Left ventricle myocardium superior (tissue), 1 donor: ENCODE measurements at regions not wholly inside any gene's neighbourhood (a gene's known extent, or its start where the extent isn't known, plus 50 kb on each side); places are given as distances from the start of the nearest gene placed in this dataset.
"Not testable (repeated sequence)": the region's sequence is repeated elsewhere in the genome, so short reads cannot be mapped to it uniquely, and the experiment has no call there.

Experiments used
- ATAC-seq: fragments of 200-7000 bp; cut with Tn5 transposase; one replicate; pipeline ENCODE4 v1.9.1; 2020; ENCODE audit warnings: mild to moderate bottlenecking, moderate library complexity
- DNase-seq: peaks from one replicate; pipeline ENCODE4 v3.0.0-alpha.2; 2020
- intact Hi-C: fragments of 100-400 bp; cut with micrococcal nuclease; formaldehyde crosslinking; loops from one replicate; pipeline ENCODE4 v1.11.0; 2022
- donor health status: DM: no; HTN: yes; CAD: no; lungs with severe emphysema.

- intact Hi-C loops = no loop called here
Measured at GRCh38 chr5:17398431-17398830, 99.6 kb upstream of the TAF11L2 start.

GRCh38 chr5:17398866-17399835, 98.9 kb upstream of the TAF11L2 start:
- no peak for ATAC-seq
- intact Hi-C loops = no loop called here

More at GRCh38 chr5:17398431-17398830, 99.6 kb upstream of the TAF11L2 start:
- DNase-seq (no peak), ATAC-seq (no peak)

GRCh38 chr5:17399931-17400330, 98.1 kb upstream of the TAF11L2 start:
- intact Hi-C loops = no loop called here
- no peak for ATAC-seq

More at GRCh38 chr5:17398866-17399835, 98.9 kb upstream of the TAF11L2 start:
- DNase-seq = no peak

DNA sequence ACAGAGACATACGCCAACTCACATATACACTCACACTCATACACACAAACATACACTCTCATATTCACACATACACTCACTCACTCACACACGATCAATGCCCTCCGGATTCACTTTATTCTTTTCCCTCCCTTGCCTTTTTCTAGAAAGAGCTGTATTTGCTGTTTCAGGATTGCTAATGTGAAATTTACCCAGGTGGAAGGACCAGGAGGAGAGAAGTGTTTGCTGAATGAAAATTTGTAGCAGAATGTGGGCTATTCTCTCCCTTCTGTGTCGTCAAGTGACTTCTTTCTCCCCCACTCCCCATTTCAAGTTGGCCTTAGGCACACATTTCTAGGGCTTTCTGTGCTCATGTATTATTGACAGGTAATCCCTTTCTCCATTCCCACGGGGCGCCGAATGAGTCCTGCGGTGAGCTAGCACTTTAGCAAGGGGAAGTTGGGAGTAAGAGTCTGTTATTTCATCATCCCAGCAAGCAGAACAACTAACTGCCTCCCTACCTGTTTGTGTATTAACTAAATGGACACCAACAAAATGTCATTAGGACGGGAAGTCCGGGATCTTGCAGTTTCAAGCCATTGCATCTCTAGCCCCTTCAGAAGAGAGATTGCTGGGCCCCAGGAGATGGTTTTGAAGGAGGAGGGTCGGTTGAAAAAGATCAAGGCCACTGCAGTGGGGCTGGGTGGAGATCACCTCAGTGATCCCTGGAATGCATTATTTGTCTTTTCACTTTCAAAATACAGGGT, 97.1 kb upstream of the TAF11L2 start:
- DNase-seq = no peak
- intact Hi-C loops = no loop called here
- no peak for ATAC-seq

More at GRCh38 chr5:17399931-17400330, 98.1 kb upstream of the TAF11L2 start:
- no peak for DNase-seq

- intact Hi-C loops = no loop called here
- DNase-seq (no peak), ATAC-seq (no peak)
Measured at GRCh38 chr5:17401470-17402288, 96.4 kb upstream of the TAF11L2 start.

- DNase-seq (no peak), ATAC-seq (no peak)
- intact Hi-C loops = no loop called here
Measured at GRCh38 chr5:17402289-17403121, 95.5 kb upstream of the TAF11L2 start.

DNA sequence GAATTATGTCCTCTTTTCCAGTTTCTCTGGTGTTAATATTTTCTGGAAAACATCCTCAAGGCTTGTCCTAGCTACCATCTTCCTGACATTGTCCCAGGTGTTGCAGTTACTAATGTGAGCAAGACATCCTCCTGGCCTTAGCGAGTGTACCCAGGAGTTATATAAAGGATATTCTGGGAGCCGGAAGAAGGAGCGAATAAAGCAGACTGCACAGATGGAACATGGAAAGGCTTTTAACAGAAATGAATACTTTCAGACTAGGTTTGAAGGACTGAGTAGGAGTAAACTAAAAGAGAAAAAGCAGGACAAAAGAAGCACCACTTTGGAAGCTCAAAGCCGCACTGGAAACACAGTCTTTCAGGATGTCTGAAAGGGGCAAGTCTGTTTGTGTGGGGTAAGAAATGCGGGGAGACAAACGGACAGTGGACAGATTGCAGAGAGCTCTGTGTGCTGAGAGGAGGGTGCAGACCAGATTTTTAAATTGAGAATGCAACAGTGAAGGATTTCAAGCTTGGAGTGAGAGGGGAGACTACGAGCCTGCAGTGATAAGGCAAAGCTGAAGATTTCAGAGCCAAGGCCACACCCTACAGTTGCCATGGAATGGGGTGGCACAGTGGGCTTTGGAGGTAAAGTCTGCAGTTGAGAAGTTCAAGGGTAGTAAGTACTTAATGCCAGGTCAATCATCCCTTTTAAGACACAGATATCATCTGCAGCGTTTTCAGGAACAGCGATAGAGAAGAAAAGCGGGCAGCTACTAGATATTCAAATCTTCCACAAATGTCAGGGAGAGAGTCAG, 94.1 kb upstream of the TAF11L2 start:
- ATAC-seq (no peak), DNase-seq (no peak)
- intact Hi-C loops = no loop called here

GRCh38 chr5:17405976-17406375, 92.1 kb upstream of the TAF11L2 start:
- DNase-seq = no peak

GRCh38 chr5:17406423-17406838, 91.6 kb upstream of the TAF11L2 start:
- intact Hi-C loops = no loop called here
- DNase-seq (no peak), ATAC-seq (no peak)

More at GRCh38 chr5:17405976-17406375, 92.1 kb upstream of the TAF11L2 start:
- intact Hi-C loops = no loop called here
- no peak for ATAC-seq

DNA sequence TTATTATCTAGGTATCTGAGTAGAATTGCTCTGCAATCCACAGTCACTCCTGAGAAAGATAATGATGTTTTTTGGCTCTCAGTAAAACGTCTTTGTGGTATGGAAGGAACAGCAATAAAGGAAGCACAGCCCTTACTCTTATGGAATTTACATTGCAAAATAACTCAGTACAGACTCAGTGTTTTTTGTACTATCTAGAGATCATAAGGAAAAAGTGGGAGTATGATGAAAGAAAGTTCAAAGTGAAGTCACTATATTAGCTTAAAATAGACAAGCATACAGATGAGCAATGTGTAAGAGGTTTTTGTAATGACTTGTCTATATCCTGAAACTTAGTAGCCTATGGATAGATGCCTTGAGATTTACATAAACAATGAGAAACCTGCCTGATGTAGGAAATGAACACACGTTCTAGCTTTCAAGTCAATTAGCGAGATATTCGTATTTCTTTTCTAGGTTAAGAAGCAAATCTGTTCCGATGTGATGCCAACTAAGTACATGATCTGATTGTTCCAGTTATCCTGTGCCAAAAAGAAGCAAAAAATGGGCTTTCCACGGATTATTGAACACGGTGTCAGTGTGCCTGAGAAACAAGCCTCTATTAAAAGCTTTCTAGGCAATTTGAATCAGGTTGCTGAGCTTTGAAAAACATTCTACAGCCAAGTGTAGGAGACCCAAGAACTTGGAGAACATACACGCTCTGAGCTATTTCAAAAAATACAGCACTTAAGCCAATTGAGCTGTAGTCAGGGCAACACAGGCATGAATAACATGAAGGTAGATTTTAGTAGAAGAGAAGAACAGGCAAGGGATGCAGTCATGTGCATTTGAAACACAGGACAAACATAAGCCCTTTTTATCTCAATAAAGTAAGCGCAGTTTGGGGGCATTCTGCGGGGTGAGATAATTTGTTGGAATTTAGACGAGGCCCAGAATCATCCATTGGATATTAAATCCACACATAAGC, 86.3 kb upstream of the TAF11L2 start:
- DNase-seq = no peak
- intact Hi-C loops = no loop called here
- ATAC-seq = no peak

- no peak for ATAC-seq
- intact Hi-C loops = no loop called here
- DNase-seq = no peak
Measured at GRCh38 chr5:17412760-17413671, 85.0 kb upstream of the TAF11L2 start.

DNA sequence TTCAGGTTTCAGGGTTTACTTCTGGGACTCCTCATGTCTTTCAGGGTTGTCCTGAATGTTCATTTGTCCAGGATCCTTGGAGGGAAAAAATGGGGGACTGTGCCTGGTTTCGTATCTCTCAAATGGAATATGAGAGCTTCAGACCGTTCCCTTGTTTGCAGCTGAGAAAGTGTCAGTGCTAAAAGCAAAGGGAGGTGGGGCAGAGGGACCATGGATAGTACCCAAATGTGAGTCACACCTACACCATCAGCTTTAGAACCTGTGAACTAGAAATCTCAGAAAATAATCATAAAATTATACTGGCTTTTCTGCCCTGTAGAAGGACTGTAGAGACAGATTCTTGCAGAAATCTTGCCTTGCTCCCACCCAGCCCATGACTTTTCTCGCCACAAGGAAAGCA, 84.3 kb upstream of the TAF11L2 start:
- ATAC-seq = no peak
- no peak for DNase-seq
- intact Hi-C loops = no loop called here

DNA sequence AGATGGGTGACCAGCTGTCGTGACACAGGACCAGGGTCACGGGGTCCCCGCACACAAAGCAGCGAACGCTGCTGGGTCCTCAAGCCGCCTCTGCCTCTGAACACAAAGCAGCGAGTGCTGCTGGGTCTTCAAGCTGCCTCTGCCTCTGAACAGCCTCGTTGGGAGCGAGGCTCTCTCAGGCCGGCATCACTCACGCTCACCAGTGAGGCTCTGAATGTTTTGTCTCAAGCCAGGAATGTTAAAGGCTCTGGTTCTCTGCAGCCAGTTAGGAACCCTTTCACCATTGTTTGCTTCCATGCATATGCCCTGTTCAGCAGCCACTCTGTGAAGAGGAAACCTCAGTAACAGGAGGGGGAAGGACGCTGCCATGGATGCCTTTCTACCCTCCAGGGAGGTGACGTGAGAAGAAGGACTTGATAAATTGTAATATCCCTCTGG, 82.7 kb upstream of the TAF11L2 start:
- ATAC-seq (no peak), DNase-seq (no peak)
- intact Hi-C loops = no loop called here

DNA sequence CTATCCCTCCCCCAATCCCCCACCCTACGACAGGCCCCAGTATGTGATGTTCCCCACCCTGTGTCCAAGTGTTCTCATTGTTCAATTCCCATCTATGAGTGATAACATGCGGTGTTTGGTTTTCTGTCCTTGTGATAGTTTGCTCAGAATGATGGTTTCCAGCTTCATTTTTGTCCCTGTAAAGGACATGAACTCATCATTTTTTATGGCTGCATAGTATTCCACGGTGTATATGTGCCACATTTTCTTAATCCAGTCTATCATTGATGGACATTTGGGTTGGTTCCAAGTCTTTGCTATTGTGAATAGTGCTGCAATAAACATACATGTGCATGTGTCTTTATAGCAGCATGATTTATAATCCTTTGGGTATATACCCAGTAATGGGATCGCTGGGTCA, 81.7 kb upstream of the TAF11L2 start:
- intact Hi-C loops, DNase-seq, ATAC-seq: not testable (repeated sequence)

- DNase-seq (no peak), ATAC-seq (no peak)
- intact Hi-C loops = no loop called here
Measured at GRCh38 chr5:17424674-17425073, 73.4 kb upstream of the TAF11L2 start.
